Fibroblast of lung (primary cell): ENCODE measurements at regions not wholly inside any gene's neighbourhood (a gene's known extent, or its start where the extent isn't known, plus 50 kb on each side); places are given as distances from the start of the nearest gene placed in this dataset.

ENCODE experiments used
- DNase-seq, 2 donors: peaks; one replicate each; pipeline versions ENCODE4 v3.0.0 to v3.0.0-alpha.2; 2010; ENCODE audit warnings: low read depth in 2 of 2
- H2AFZ ChIP-seq: 2 replicates; pipeline ENCODE4 v1.5.1; 2012; ENCODE audit warnings: low read length, control low read depth, inconsistent platforms
- H3K27ac ChIP-seq: 2 replicates; pipeline ENCODE4 v1.5.1; 2011; ENCODE audit warnings: low read length, control low read depth; ENCODE audit not compliant: insufficient read depth
- H3K27me3 ChIP-seq: 2 replicates; pipeline ENCODE4 v1.5.1; 2011; ENCODE audit warnings: mild to moderate bottlenecking, low read length; ENCODE audit not compliant: control insufficient read depth, insufficient read depth
- H3K36me3 ChIP-seq: 2 replicates; pipeline ENCODE4 v1.5.1; 2011; ENCODE audit warnings: low read length; ENCODE audit not compliant: control insufficient read depth, insufficient read depth
- H3K4me1 ChIP-seq: 2 replicates; pipeline ENCODE4 v1.5.1; 2011; ENCODE audit warnings: low read length; ENCODE audit not compliant: control insufficient read depth, insufficient read depth; ENCODE audit errors: extremely low read depth
- H3K4me2 ChIP-seq: 2 replicates; pipeline ENCODE4 v1.5.1; 2011; ENCODE audit warnings: low read length, control low read depth; ENCODE audit not compliant: insufficient read depth; ENCODE audit errors: extremely low read depth
- H3K4me3 ChIP-seq, 4 experiments: fragments of 200-600 bp in 1 of 4; sonication (generic) in 1 of 4; replicated peaks in 1 of 4; 2 replicates each; pipeline ENCODE4 v1.5.1; 2011 to 2016; ENCODE audit warnings: low read length in 4 of 4, low read depth in 3 of 4, mild to moderate bottlenecking in 3 of 4, control low read depth in 2 of 4, inconsistent platforms in 1 of 4, mixed read lengths in 1 of 4; ENCODE audit not compliant: insufficient read depth in 1 of 4; ENCODE audit errors: control extremely low read depth in 1 of 4
- H3K79me2 ChIP-seq: 2 replicates; pipeline ENCODE4 v1.5.1; 2012; ENCODE audit warnings: mild to moderate bottlenecking, low read length, inconsistent platforms; ENCODE audit not compliant: control insufficient read depth, insufficient read depth
- H3K9ac ChIP-seq: 2 replicates; pipeline ENCODE4 v1.5.1; 2011; ENCODE audit warnings: mild to moderate bottlenecking, low read length, control low read depth; ENCODE audit not compliant: insufficient read depth
- H3K9me3 ChIP-seq: 2 replicates; pipeline ENCODE4 v1.5.1; 2012; ENCODE audit warnings: low read depth, low read length; ENCODE audit not compliant: control insufficient read depth, insufficient read depth
- H4K20me1 ChIP-seq: 2 replicates; pipeline ENCODE4 v1.5.1; 2011; ENCODE audit warnings: low read length; ENCODE audit not compliant: control insufficient read depth, insufficient read depth; ENCODE audit errors: extremely low read depth
- CTCF ChIP-seq, 2 donors: IDR thresholded peaks in 1 of 2; conservative IDR thresholded peaks in 1 of 2; 1 replicate in 1 of 2; 2 replicates in 1 of 2; pipeline ENCODE4 v1.5.1; 2011 to 2012; ENCODE audit warnings: low read length in 2 of 2, control low read depth in 1 of 2, inconsistent platforms in 1 of 2, low read depth in 1 of 2, mild to moderate bottlenecking in 1 of 2
- EZH2 ChIP-seq: IDR thresholded peaks from 2 replicates; pipeline ENCODE4 v1.5.1; 2012; ENCODE audit warnings: low read length, control low read depth, mild to moderate bottlenecking; ENCODE audit errors: missing control alignments

- no peaks in the 10 kb centered on the region for H3K9me3 ChIP-seq
- H3K4me1 ChIP-seq: no peaks in the 10 kb centered on the region
- no peak overlapping the region for H3K4me3 ChIP-seq
- TF ChIP-seq EZH2: no peak
- no peak for TF ChIP-seq CTCF (conservative IDR thresholded peaks at IDR 0.05 in 1 of 2, IDR thresholded peaks at IDR 0.05 in 1 of 2; ENCODE audit: low read depth in 1 of 2, low read length in 2 of 2)
- no peaks in the 10 kb centered on the region for H4K20me1 ChIP-seq
- H3K4me2 ChIP-seq: no peak overlapping the region
- no peaks in the 10 kb centered on the region for H3K36me3 ChIP-seq
- no peaks in the 10 kb centered on the region for H3K79me2 ChIP-seq
- H2AFZ ChIP-seq: no peak overlapping the region
- H3K27ac ChIP-seq: no peak overlapping the region
- H3K9ac ChIP-seq: no peak overlapping the region
- H3K27me3 ChIP-seq: no peaks in the 10 kb centered on the region
- DNase-seq: no peak
These were observed 852.3 kb upstream of the TMEM132C start for GRCh38 chr12:127414636-127415035.

- TF ChIP-seq CTCF (conservative IDR thresholded peaks at IDR 0.05 in 1 of 2, IDR thresholded peaks at IDR 0.05 in 1 of 2; ENCODE audit: low read depth in 1 of 2, low read length in 2 of 2): no peak
- TF ChIP-seq EZH2: no peak
- H3K27ac ChIP-seq: no peak overlapping the region
- H3K36me3 ChIP-seq: no peaks in the 10 kb centered on the region
- H3K4me3 ChIP-seq: no peak overlapping the region
- peak in 1 of 2 donors; percentile 67 for DNase-seq
- no peaks in the 10 kb centered on the region for H3K9me3 ChIP-seq
- H3K9ac ChIP-seq: no peak overlapping the region
- H3K79me2 ChIP-seq: no peaks in the 10 kb centered on the region
- no peaks in the 10 kb centered on the region for H3K27me3 ChIP-seq
- H4K20me1 ChIP-seq: no peaks in the 10 kb centered on the region
- H3K4me2 ChIP-seq: no peak overlapping the region
- no peak overlapping the region for H2AFZ ChIP-seq
- no peaks in the 10 kb centered on the region for H3K4me1 ChIP-seq
These were observed 850.2 kb upstream of the TMEM132C start for GRCh38 chr12:127416796-127417195.

- Histone ChIP-seq H3K36me3 (no peaks in the 10 kb centered on the region), H3K9ac (no peak overlapping the region), H3K4me3 (no peak overlapping the region), H3K79me2 (no peaks in the 10 kb centered on the region), H3K9me3 (no peaks in the 10 kb centered on the region), H4K20me1 (no peaks in the 10 kb centered on the region), H3K4me1 (no peaks in the 10 kb centered on the region), H3K27me3 (no peaks in the 10 kb centered on the region), H3K4me2 (no peak overlapping the region), H2AFZ (no peak overlapping the region), H3K27ac (no peak overlapping the region)
- TF ChIP-seq EZH2 (no peak), CTCF (conservative IDR thresholded peaks at IDR 0.05 in 1 of 2, IDR thresholded peaks at IDR 0.05 in 1 of 2; ENCODE audit: low read depth in 1 of 2, low read length in 2 of 2) (no peak)
- DNase-seq: no peak
These were observed 847.9 kb upstream of the TMEM132C start for GRCh38 chr12:127419111-127419510.
